Left renal pelvis (tissue), 4 donors: ENCODE measurements at regions not wholly inside any gene's neighbourhood (a gene's known extent, or its start where the extent isn't known, plus 50 kb on each side); places are given as distances from the start of the nearest gene placed in this dataset.
A peak's percentile ranks its signal among the peaks of the same experiment; 100 is the strongest.
"Not testable (repeated sequence)": the region's sequence is repeated elsewhere in the genome, so short reads cannot be mapped to it uniquely, and the experiment has no call there.

Experiments
- DNase-seq, 4 donors: peaks; one replicate each; pipeline ENCODE4 v3.0.0-alpha.2; 2013; ENCODE audit warnings: low read depth in 4 of 4, low spot score in 3 of 4

DNA sequence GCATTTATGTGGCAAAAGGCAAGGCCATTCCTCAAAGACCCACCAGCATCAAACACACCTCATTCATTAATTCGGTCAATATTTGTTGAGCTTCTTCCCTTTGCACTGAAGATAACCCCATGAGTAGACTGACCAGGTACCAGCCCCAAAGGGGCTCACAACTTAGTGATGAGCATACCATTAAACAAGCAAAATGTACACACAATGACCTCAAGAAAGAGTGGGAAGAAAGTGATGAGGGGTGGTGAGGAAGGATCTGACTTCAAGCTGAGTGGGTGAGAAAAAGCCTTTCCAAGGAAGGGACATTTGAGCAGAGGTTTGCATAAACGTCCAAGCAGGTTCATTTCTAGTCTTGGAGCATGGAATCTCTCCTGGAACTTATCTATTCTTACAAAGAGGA is 562.5 kb downstream of the TOX3 start:
- DNase-seq: no peak

DNA sequence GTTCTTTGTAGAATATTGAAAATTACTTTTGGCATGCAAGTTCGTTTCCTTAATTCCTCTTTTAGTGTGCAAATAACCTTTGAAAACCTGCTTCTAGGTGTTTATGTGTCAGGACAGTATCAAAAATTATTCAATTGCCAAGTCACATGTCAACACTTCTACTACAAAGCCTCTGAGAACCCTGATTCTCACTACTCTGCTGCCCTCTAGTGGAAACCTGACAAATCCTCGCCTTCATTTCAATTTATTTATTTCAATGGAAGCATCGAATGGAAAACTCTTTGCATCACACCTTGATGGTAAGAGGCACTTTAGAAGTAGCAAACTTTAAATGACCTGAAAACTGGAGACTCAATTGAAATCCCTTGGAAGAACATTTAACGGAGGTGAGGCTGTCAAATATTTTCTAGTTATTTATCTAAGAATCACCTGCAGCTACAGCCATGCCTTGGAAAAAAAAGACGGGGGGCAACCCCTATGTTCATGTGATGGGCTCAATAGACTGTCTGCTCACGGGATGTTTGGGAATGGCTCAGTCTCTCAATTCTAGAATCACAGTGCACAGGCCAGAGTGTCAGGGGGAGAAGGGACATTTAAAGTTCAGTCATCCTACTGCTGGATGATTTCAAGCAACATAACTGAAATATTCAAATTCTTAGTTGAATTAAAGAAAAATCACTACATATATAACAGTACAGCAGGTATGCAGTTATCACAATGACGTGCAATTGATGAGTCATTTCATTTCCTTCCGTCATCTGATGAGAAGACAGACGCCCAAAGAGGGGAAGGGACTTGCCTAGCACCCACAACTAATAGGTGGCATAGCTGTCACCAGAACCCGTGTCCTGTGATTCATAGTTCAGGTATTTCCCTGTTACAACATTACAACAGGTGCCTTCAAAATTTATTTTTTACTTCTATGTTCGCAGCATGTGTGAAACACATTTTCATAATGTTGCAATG is 563.9 kb downstream of the TOX3 start:
- peak in 3 of 4 donors; percentile 69 to 73 (median 70) for DNase-seq

DNA sequence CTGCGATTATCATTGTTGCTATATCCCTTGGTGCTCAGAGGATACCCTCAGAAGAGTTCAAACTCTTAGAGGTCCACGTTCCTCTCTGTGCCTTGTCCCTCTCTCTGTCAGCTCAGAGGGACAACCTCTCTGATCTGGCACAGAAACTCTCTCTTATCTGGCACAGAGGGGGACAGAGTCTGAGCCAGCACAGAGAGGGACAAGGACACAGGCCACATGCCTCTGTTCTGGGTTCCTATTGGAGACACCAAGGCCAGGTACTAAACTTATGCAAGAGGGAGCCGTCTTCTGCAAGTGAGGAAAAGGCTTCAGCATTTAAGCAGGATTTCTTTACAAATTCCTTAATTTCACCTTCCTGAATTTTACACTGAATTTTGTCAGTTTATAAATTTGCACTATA is 565.2 kb downstream of the TOX3 start:
- no peak for DNase-seq

DNA sequence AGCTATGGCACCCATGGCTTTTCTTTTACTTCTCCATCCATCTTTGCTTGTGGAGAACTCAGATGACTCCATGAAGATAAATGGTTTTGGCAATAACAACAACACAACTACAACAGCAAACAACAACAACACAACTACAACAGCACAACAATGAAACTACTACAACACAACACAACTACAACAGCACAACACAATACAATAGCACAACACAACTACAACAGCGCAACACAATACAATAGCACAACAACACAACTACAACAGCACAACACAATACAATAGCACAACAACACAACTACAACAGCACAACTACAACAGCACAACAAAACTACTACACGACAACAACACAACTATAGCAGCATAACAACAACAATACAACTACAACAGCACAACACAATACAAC is 569.4 kb downstream of the TOX3 start:
- DNase-seq: not testable (repeated sequence)

DNA sequence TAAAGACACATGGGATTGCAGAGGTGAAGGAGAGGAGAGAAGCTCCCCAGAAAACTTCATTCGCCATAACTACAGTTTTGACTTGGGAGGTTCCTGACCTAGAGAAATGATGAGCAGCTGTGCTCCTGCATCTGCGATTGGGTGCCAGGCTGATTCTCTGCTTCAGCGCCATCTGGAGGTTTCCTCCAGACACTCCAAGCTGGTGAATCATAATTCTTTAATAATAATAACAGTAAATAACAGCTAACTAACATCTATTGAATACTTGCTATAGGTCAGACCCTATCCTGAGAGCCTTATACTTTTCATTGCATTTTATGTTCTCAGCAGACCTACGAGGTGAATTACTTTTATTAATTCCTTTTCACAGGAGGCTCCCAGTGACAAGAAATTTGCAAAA is 575.8 kb downstream of the TOX3 start:
- DNase-seq: no peak

DNA sequence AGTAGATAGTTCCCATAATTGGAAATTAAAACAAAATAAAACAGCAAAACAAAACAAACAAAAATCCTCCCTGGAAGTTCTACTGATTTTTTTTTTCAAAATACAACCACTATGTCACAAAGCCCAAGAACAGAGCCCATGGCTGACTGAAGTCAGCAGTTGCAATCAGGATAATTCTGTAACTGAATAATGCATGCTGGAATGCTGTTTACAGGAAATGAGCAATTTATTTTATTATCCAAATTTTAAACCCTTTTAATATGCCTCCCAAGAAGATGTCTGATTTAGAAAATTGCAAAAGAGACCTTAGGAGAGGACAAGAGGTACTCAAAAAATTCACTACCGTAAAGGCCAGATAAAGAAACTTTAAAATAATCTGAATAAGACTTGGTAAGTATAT is 578.2 kb downstream of the TOX3 start:
- no peak for DNase-seq

DNA sequence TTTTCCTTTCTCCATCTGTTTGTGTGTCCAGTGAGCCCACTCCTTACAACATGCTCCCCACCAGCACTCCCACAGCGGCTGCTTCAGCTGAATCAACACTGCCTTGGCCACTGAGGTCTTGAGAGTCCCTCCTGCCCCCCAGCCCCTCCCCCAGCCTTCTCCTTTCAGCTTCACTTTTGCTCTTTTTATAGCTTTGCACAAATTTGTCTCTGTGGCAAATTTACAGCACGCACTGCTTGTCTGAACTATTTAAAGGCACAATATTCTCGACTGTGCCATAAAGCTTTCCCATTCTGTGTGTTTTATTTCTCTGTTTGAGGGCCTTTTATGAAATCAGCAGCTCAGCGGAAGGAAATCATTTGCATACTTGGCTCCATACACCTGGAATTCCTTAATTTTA is 579.3 kb downstream of the TOX3 start:
- no peak for DNase-seq

DNA sequence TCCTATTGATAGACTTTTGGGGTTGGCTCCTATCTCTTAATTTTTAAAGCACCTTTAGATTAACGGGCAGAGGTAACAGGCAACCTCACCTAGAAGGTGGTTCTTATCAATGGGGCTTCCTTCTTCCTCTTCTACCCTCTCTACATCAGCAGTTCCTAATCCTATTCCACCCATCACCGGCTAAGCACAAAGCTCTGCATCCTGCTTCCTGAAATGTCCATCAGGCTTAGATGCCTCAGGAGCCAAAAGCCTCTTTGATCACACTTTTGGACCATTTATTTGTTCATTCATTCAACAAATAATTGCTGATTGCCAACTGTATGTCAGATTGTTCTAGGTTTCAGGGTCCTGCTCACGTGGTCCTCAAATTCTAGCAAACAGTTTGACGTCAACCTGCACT is 586.0 kb downstream of the TOX3 start:
- DNase-seq: no peak

DNA sequence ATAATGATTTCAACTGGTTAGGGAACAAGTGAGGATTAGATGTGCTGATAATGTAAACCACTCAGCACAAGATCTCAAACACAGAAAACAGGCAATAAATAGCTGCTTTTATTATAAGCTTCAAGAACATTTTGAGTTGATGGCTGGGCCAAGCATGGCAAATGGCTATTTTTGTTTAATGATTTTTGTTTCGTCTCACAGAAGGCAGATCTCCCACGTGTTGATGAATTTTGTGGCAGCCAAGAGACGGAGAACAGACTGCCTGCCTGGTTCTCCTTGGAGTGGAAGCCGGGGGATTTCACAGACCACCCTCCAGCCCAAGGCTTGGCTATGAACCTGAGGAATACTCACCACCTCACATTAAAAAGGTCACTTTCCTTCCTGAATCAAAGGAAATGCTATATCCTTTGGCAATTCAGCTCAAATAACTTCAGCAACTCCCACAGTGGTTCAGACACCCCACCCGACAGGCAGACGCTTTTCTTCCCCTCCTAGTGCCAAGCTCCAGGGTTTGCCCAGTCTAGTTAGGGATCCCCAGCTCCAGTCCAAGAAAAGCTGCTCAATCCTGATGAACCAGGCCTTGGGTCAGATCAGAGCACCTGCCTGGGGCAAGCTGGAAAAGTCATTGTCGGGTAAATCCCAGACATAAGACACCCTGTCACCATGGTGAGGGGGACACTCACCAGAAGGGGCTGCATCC is 593.5 kb downstream of the TOX3 start:
- no peak for DNase-seq

DNA sequence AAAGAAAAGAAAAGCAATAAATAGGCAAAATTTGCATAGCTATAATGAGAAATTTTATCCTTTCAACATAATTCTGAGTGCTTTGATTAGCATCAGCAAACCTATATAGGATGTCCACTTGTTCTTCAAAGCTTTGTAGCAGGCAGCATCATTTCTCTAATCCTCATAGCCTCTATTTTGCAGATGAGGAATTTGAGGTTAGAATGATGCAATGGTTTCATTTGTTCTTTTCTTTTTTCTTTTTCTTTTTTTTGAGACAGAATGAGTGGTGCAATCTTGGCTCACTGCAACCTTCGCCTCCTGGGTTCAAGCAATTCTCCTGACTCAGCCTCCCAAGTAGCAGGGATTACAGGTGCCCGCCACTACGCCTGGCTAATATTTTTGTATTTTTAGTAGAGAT is 594.4 kb downstream of the TOX3 start:
- no peak for DNase-seq

DNA sequence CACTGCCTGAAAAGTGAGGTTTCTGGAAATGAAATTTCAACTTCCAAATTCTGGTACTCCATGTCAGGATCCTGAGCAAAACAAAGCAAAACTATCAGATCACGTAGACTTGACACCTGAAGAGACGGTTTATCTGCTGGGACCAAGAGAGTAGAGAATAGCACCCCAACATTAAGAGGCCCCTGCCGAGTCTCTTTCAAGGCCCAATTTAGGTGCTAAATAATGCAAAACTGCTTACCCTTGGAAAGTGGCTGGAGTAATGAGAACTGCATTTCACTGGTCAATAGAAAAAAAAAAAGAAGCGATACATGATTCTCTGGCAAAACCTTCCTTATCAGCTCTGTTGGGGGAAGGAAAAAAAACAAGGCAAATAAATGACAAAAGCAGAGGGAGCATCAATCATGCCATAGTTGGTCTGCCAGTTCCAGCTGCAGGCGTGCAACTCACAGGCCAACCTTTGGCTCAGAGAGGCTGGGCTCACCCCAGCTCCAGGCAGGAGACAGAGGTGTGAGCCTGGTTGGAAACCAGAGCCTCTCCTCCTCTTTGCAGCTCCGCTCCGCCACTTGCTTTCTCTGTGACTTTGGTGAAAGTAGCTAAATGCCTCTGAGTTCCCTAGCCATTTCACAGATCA is 595.2 kb downstream of the TOX3 start:
- no peak for DNase-seq

DNA sequence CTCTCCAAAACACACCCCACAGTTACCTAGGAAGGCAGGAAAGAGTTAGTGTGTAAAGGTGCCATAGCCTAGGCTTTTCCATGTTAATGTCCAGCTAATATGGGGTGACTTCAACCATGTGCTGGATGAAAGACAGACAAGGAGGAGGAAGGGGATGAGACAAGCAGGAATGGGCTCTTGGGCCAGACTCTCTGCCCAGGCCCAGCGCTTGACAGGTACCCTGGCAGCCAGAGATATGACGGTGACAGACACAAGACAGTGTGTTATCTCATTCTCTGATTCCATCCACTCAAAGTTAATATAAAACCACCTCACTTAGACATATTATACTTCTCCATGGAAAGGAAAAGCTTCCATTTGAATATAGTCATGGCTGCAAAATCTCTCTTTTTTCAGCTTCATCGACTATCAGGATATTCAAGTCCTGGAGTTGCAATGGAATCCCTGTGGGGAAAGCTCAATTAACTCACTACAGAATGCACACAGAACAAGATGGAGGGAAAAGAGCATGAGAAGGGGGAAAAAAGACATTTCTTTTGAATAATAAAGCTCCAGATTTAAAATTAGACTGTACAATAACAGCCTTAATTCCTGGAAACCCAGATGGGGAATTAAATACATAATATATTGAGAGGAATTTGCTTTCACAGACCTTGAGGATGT is 596.7 kb downstream of the TOX3 start:
- no peak for DNase-seq

DNA sequence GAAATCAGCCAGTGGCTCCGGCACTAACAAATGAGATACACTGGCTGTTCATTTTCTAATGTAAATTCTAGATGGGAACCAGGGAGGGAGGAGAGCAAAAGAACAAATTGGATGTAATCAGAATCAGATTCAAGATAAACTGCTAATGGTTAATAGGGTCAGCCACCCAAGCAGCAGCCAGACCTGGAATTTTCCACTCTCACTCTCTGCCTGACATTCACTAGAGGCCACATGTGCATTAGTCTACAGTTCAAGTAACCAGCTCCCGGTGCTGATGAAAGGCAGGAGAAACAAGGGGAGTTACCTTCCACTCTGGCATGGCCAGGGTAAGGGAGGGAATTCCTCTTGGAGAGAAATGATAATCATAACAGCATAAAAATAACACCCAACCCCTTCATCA is 597.7 kb downstream of the TOX3 start:
- no peak for DNase-seq

DNA sequence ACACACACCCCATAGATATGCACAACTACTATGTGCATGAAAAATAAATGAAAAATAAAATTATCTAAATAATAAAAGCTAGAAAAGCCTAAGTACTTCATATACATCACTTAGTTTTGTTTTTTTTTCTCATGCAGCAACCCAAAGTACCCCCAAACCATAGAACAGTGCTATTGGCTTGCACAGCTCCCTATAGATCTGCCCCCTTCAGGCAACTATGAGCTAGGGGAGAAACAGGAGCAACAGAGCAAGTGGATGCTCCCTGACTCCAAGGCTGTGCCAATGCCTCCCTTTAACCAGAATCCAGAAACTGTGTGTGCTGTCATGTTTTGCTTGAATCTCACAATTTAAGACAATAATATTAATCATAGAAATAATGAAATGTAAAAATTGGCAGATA is 605.5 kb downstream of the TOX3 start:
- DNase-seq: no peak

DNA sequence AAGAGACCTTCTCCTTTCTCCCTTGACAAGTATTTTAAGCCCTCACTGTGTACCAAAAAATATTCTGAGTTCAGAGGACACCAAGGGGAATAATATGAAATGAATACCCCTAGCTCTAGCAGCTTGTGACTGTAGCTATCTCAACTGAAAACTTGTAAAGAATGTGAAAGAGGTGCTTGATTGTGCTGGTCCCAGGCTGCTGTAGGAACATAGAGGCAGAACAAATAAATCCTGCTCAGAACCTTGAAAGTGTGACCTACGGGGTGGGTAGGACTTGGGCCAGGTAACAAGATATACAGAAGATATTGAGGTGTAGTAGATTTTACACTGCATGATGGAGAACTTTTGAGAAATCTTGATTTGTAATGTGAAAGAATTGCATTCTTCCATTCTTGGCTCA is 606.8 kb downstream of the TOX3 start:
- DNase-seq: no peak

DNA sequence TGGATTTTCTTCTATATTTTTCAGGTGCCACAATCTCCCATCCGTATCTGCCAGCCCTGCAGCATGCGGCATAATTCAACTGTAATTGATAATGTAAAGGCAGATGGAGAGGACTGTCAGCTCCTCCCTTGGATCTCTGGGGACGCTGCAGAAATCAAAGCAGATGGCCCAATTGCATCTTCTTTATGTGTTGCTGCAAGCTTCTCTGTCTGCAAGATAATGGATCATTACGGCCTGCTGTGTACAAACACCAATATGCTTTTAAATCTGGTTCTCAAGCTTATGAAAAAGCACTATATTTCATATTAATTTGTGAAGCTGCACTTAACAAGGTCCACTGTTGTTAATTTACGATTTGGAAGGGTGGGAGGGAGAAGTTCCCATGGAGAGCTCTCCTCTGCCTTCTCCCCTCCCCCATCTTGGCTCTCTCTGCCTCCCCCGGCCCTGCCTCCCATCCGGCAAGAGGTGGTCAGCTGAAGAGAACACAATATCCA is 607.5 kb downstream of the TOX3 start:
- DNase-seq: no peak

DNA sequence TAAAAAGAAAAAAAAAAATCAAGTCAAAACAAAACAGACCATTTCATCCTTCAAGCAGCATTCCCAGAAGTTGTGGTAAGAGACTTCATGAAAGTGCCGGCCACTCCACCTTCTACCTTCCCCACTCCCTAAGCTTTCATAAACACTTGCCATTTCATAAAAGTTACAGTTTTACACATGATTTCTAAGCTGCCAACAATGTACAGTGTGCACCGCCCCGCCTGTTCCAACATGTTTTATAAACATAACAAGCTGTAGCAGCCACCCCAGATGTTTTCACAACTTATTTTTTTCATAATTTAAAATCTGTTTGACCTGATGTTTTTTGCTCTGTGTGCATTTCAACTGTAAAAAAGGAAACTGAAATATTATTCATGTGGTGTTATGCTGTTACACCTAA is 608.1 kb downstream of the TOX3 start:
- DNase-seq: no peak

DNA sequence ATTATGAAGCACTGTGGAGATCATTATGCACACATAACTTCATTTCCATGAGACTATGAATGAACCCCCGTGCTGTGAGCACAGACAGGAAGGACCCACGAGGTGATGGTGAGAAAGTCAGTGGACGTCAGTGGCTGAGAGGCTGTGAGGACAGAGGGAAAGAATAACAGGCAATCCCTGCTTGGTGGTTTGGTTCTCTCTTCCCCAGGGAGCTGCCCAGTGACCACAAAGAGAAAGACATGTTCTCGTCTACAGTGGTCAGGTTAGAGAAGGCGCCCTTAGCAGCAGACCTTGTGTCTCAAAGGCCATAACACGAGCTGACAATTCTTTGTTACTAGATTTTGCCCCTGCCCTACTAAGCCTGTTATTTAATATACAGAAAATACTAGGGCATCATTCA is 609.2 kb downstream of the TOX3 start:
- no peak for DNase-seq

DNA sequence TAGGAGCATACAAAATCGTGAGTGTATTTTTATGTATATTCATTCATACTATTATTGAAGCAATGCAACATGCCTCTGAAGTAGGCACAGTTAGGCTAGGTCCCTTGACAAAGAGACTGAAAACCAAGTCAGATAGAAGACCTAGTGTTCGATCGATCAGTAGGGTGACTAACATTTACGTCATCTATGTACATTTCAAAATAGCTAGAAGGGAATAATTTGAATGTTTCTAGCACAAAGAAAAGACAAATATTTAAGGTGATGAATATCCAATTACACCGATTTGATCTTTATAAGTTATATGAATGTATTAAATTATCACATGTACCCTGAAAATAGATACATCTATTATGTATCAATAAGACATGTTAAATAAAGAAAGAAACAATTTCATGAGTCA is 610.1 kb downstream of the TOX3 start:
- DNase-seq: no peak

DNA sequence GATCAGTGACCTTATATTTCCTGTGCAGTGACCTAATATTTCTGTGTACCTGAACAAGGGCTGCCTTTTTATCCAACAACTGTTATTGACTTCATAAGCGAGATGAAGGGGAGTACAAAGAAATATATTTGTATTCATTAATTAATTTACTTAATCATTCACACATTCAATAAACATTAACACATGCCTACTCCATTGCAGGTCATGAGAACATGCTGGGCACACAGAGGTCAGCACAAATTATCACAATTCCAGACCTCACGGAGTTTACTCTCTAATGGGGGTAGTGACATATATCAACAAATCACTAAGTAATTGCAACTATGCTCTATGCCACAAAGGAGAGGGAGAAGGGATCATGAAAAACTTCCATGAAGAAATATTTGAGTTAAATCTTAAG is 614.6 kb downstream of the TOX3 start:
- DNase-seq: no peak

DNA sequence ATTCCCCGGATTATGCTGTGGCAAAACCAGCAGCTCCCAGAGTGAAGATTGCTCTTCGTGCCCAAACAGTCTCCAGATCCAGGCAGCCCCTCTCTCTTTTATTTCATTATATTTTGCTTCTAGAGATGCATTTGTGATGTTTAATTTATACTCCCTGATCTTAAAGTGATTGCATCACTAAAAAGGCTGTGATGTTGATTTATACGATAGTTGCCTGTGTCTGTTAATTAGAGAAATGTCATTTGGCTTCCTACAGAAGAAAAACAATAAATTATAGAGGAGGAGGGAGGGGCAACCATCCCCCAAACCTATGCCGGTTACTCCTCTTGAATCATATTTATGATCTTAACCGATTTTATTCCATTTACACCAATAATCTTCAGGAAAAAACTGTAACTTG is 615.3 kb downstream of the TOX3 start:
- DNase-seq: no peak
